NCI-H1930 (cell line): ENCODE measurements at regions not wholly inside any gene's neighbourhood (a gene's known extent, or its start where the extent isn't known, plus 50 kb on each side); places are given as distances from the start of the nearest gene placed in this dataset.

Experiments used
- DNase-seq, 2 experiments: peaks; one replicate each; lab custom pipeline; 2025; lab: John Stamatoyannopoulos, UW

- no peak for DNase-seq
These were observed 174.6 kb downstream of the SUCLA2 start for GRCh38 chr13:47826471-47826870.

- DNase-seq: no peak
These were observed 179.0 kb downstream of the SUCLA2 start for GRCh38 chr13:47822036-47822435.

- no peak for DNase-seq
These were observed 184.2 kb downstream of the SUCLA2 start for GRCh38 chr13:47816831-47817230.

- DNase-seq: no peak
These were observed 187.4 kb downstream of the SUCLA2 start for GRCh38 chr13:47813718-47814117.

- DNase-seq: no peak
These were observed 191.7 kb downstream of the SUCLA2 start for GRCh38 chr13:47809411-47809810.

- no peak for DNase-seq
These were observed 197.9 kb downstream of the SUCLA2 start for GRCh38 chr13:47803131-47803530.

GRCh38 chr13:47801555-47801954 is 199.5 kb downstream of the SUCLA2 start:
- DNase-seq: no peak

GRCh38 chr13:47800593-47800992 is 200.5 kb downstream of the SUCLA2 start:
- DNase-seq: no peak

GRCh38 chr13:47798906-47799305 is 202.2 kb downstream of the SUCLA2 start:
- no peak for DNase-seq

GRCh38 chr13:47798194-47798593 is 202.9 kb downstream of the SUCLA2 start:
- DNase-seq: no peak

GRCh38 chr13:47796816-47797215 is 204.3 kb downstream of the SUCLA2 start:
- no peak for DNase-seq

- no peak for DNase-seq
These were observed 206.1 kb downstream of the SUCLA2 start for GRCh38 chr13:47794963-47795362.

- no peak for DNase-seq
These were observed 210.3 kb downstream of the SUCLA2 start for GRCh38 chr13:47790755-47791154.

- no peak for DNase-seq
These were observed 212.2 kb downstream of the SUCLA2 start for GRCh38 chr13:47788844-47789243.

GRCh38 chr13:47774671-47774994 is 226.4 kb downstream of the SUCLA2 start:
- DNase-seq: no peak

- no peak for DNase-seq
These were observed 236.3 kb downstream of the SUCLA2 start for GRCh38 chr13:47764817-47765216.

GRCh38 chr13:47757466-47758080 is 243.5 kb downstream of the SUCLA2 start:
- no peak for DNase-seq

GRCh38 chr13:47747901-47748300 is 253.2 kb downstream of the SUCLA2 start:
- DNase-seq: no peak

GRCh38 chr13:47726394-47726793 is 274.7 kb downstream of the SUCLA2 start:
- no peak for DNase-seq

GRCh38 chr13:47723898-47724297 is 277.2 kb downstream of the SUCLA2 start:
- DNase-seq: no peak

- no peak for DNase-seq
These were observed 281.9 kb downstream of the SUCLA2 start for GRCh38 chr13:47719164-47719563.

- DNase-seq: no peak
These were observed 282.5 kb downstream of the SUCLA2 start for GRCh38 chr13:47718556-47718955.

GRCh38 chr13:47708386-47708785 is 292.7 kb downstream of the SUCLA2 start:
- no peak for DNase-seq

GRCh38 chr13:47707414-47707813 is 293.7 kb downstream of the SUCLA2 start:
- DNase-seq: no peak

- DNase-seq: no peak
These were observed 295.9 kb downstream of the SUCLA2 start for GRCh38 chr13:47705185-47705584.
